Ovary (tissue), 3 donors: ENCODE measurements at regions not wholly inside any gene's neighbourhood (a gene's known extent, or its start where the extent isn't known, plus 50 kb on each side); places are given as distances from the start of the nearest gene placed in this dataset.

ENCODE experiments used
- EP300 ChIP-seq: sonication (generic); formaldehyde crosslinking; IDR thresholded peaks from one replicate; pipeline ENCODE4 v1.6.1; 2017; ENCODE audit warnings: antibody characterized with exemption
- POLR2A ChIP-seq: fragments of 450-650 bp; IDR thresholded peaks from one replicate; pipeline ENCODE4 v1.6.1; 2017; ENCODE audit warnings: antibody characterized with exemption, mild to moderate bottlenecking, moderate library complexity
- TF ChIP-seq, protein P1 (sequence below), 3 donors: fragments of 450-650 bp in 2 of 3; fragments of 200-600 bp in 1 of 3; IDR thresholded peaks; one replicate each; pipeline versions ENCODE4 v1.5.1 to v1.8.0; 2016 to 2022; ENCODE audit warnings: antibody characterized with exemption in 3 of 3, mild to moderate bottlenecking in 1 of 3
- donor health status: DM: no; HTN: no; CAD: no.

DNA sequence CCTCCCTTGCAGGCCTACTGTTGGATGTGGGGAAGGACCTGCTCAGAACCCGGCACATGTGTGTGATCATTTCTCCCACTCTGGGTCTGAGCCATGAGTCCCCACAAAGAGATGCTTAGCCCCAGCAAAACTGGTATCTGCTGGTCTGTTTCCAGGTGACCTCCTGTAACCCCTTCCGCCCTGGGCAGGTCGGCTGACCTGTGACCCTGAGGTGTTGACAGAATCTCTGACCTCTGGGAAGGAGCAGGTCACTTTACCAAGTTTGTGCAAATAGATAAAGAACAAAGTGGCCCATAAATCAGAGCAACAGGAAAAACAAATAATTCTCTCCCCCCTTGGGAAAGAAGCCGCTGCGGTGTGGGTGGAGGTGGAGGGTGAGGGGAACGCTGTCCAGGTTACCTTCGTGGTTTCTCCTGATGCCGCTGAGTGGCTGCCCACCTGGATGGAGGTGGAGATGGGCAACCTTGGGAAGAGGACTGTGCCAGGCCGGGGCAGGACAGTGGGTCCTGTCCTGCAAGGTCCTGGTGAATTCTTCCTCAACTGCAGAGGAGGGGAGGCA is 174.0 kb upstream of the MYCN start:
- TF ChIP-seq, protein P1, sequence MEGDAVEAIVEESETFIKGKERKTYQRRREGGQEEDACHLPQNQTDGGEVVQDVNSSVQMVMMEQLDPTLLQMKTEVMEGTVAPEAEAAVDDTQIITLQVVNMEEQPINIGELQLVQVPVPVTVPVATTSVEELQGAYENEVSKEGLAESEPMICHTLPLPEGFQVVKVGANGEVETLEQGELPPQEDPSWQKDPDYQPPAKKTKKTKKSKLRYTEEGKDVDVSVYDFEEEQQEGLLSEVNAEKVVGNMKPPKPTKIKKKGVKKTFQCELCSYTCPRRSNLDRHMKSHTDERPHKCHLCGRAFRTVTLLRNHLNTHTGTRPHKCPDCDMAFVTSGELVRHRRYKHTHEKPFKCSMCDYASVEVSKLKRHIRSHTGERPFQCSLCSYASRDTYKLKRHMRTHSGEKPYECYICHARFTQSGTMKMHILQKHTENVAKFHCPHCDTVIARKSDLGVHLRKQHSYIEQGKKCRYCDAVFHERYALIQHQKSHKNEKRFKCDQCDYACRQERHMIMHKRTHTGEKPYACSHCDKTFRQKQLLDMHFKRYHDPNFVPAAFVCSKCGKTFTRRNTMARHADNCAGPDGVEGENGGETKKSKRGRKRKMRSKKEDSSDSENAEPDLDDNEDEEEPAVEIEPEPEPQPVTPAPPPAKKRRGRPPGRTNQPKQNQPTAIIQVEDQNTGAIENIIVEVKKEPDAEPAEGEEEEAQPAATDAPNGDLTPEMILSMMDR (IDR thresholded peaks at IDR 0.05): no peak
- TF ChIP-seq POLR2A: no peak
- TF ChIP-seq EP300: no peak
